Caco-2 (cell line): ENCODE measurements at regions not wholly inside any gene's neighbourhood (a gene's known extent, or its start where the extent isn't known, plus 50 kb on each side); places are given as distances from the start of the nearest gene placed in this dataset.

Experiments
- BruUV-seq: library from RNA; stranded (reverse); fragments of 400-500 nt; replicated peaks from 2 replicates; lab custom pipeline; 2021; lab: Mats Ljungman, UMichigan
- CTCF ChIA-PET: fragments of 300-600 bp; sonication (Branson Sonifier 250); formaldehyde crosslinking; loops from one replicate; lab custom pipeline; 2022; ENCODE audit warnings: antibody characterized with exemption; lab: Charles Lee
- POLR2A ChIA-PET: fragments of 300-600 bp; sonication (Branson Sonifier 250); formaldehyde crosslinking; loops from one replicate; lab custom pipeline; 2022; ENCODE audit warnings: antibody characterized with exemption; lab: Charles Lee
- DNase-seq, 2 experiments: peaks; one replicate each; pipeline versions ENCODE4 v3.0.0 to v3.0.0-alpha.2; 2020 to 2022
- H3K27me3 ChIP-seq: replicated peaks from 2 replicates; pipeline ENCODE4 v1.6.0; 2011; ENCODE audit warnings: low read length; ENCODE audit not compliant: control insufficient read depth, insufficient read depth
- H3K36me3 ChIP-seq: 2 replicates; pipeline ENCODE4 v1.5.1; 2011; ENCODE audit warnings: low read length; ENCODE audit not compliant: control insufficient read depth, insufficient read depth
- H3K4me1 ChIP-seq: fragments of 250-450 bp; sonication (Bioruptor Pico); 2 replicates; pipeline ENCODE4 v1.5.1; 2020; ENCODE audit warnings: mild to moderate bottlenecking
- H3K4me3 ChIP-seq: 2 replicates; pipeline ENCODE4 v1.5.1; 2011; ENCODE audit warnings: low read depth, mild to moderate bottlenecking, control low read depth, low read length
- H3K9me3 ChIP-seq: fragments of 250-450 bp; sonication (Bioruptor Pico); 2 replicates; pipeline ENCODE4 v1.5.1; 2020; ENCODE audit warnings: mild to moderate bottlenecking, moderate library complexity
- H3K27ac Mint-ChIP-seq: one replicate; pipeline ENCODE4 v1.8.0; 2022; ENCODE audit warnings: mixed read lengths; ENCODE audit not compliant: unreplicated experiment
- H3K27me3 Mint-ChIP-seq: one replicate; pipeline ENCODE4 v1.8.0; 2022; ENCODE audit warnings: mixed read lengths; ENCODE audit not compliant: insufficient read depth, unreplicated experiment
- H3K36me3 Mint-ChIP-seq: one replicate; pipeline ENCODE4 v1.8.0; 2022; ENCODE audit warnings: mild to moderate bottlenecking, mixed read lengths; ENCODE audit not compliant: insufficient read depth, unreplicated experiment
- H3K4me1 Mint-ChIP-seq: one replicate; pipeline ENCODE4 v1.8.0; 2022; ENCODE audit warnings: low read depth, mixed read lengths; ENCODE audit not compliant: unreplicated experiment
- H3K4me3 Mint-ChIP-seq: one replicate; pipeline ENCODE4 v1.8.0; 2022; ENCODE audit warnings: mild to moderate bottlenecking, moderate library complexity, mixed read lengths; ENCODE audit not compliant: unreplicated experiment
- H3K9me3 Mint-ChIP-seq: one replicate; pipeline ENCODE4 v1.8.0; 2022; ENCODE audit warnings: mixed read lengths; ENCODE audit not compliant: unreplicated experiment
- CTCF ChIP-seq, 2 experiments: fragments of 200-600 bp in 1 of 2; IDR thresholded peaks; 1 replicate in 1 of 2; 2 replicates in 1 of 2; pipeline versions ENCODE4 v1.5.1 to v1.8.0; 2011 to 2022; ENCODE audit warnings: antibody characterized with exemption in 1 of 2, control low read depth in 1 of 2, inconsistent platforms in 1 of 2, low read depth in 1 of 2, low read length in 1 of 2, mild to moderate bottlenecking in 1 of 2, moderate library complexity in 1 of 2; ENCODE audit not compliant: insufficient read depth in 1 of 2, severe bottlenecking in 1 of 2, unreplicated experiment in 1 of 2
- intact Hi-C: fragments of 100-400 bp; cut with micrococcal nuclease; formaldehyde crosslinking; loops from one replicate; pipeline ENCODE4 v1.10.0; 2022; ENCODE audit not compliant: unreplicated experiment

GRCh38 chr2:16784652-16785051, 119.0 kb upstream of the CYRIA start:
- Mint-ChIP-seq H3K27me3 (peaks cover 6% of the 10 kb centered on the region), H3K9me3 (peaks cover 9% of the 10 kb centered on the region), H3K4me1 (no peaks in the 10 kb centered on the region), H3K4me3 (no peak overlapping the region), H3K27ac (no peak overlapping the region), H3K36me3 (no peaks in the 10 kb centered on the region)
- TF ChIP-seq CTCF (IDR thresholded peaks at IDR 0.05; ENCODE audit: insufficient read depth in 1 of 2, low read depth in 1 of 2, low read length in 1 of 2, severe bottlenecking in 1 of 2, unreplicated experiment in 1 of 2) = no peak
- H3K4me1 ChIP-seq = no peaks in the 10 kb centered on the region
- intact Hi-C loops = no loop called here
- H3K27me3 ChIP-seq = no peaks in the 10 kb centered on the region
- no peak overlapping the region for H3K4me3 ChIP-seq
- CTCF ChIA-PET = no interaction called here
- POLR2A ChIA-PET = no interaction called here
- H3K9me3 ChIP-seq = no peaks in the 10 kb centered on the region
- no TSS peak for BruUV-seq
- H3K36me3 ChIP-seq = no peaks in the 10 kb centered on the region
- DNase-seq = no peak

GRCh38 chr2:16777123-16777870, 111.7 kb upstream of the CYRIA start:
- no TSS peak for BruUV-seq
- POLR2A ChIA-PET = no interaction called here
- H3K27ac Mint-ChIP-seq = no peak overlapping the region
- no peaks in the 10 kb centered on the region for H3K4me1 Mint-ChIP-seq
- intact Hi-C loops = no loop called here
- H3K27me3 Mint-ChIP-seq = peaks cover 12% of the 10 kb centered on the region
- H3K27me3 ChIP-seq = no peaks in the 10 kb centered on the region; the same call in 1 of the 2 replicates
- H3K9me3 ChIP-seq = no peaks in the 10 kb centered on the region
- no peaks in the 10 kb centered on the region for H3K36me3 ChIP-seq
- no peak overlapping the region for H3K4me3 ChIP-seq
- no peaks in the 10 kb centered on the region for H3K4me1 ChIP-seq
- no peak for TF ChIP-seq CTCF (IDR thresholded peaks at IDR 0.05; ENCODE audit: insufficient read depth in 1 of 2, low read depth in 1 of 2, low read length in 1 of 2, severe bottlenecking in 1 of 2, unreplicated experiment in 1 of 2)
- DNase-seq = no peak
- peaks cover 9% of the 10 kb centered on the region for H3K9me3 Mint-ChIP-seq
- H3K4me3 Mint-ChIP-seq = no peak overlapping the region
- CTCF ChIA-PET = no interaction called here
- H3K36me3 Mint-ChIP-seq = no peaks in the 10 kb centered on the region

GRCh38 chr2:16775899-16776231, 110.2 kb upstream of the CYRIA start:
- Histone ChIP-seq H3K9me3 (no peaks in the 10 kb centered on the region), H3K27me3 (no peaks in the 10 kb centered on the region; the same call in 1 of the 2 replicates), H3K4me1 (no peaks in the 10 kb centered on the region), H3K36me3 (no peaks in the 10 kb centered on the region), H3K4me3 (no peak overlapping the region)
- peaks cover 12% of the 10 kb centered on the region for H3K27me3 Mint-ChIP-seq
- H3K4me1 Mint-ChIP-seq = no peaks in the 10 kb centered on the region
- BruUV-seq = no TSS peak
- POLR2A ChIA-PET = no interaction called here
- intact Hi-C loops = no loop called here
- CTCF ChIA-PET = no interaction called here
- peaks cover 9% of the 10 kb centered on the region for H3K9me3 Mint-ChIP-seq
- TF ChIP-seq CTCF (IDR thresholded peaks at IDR 0.05; ENCODE audit: insufficient read depth in 1 of 2, low read depth in 1 of 2, low read length in 1 of 2, severe bottlenecking in 1 of 2, unreplicated experiment in 1 of 2) = no peak
- no peaks in the 10 kb centered on the region for H3K36me3 Mint-ChIP-seq
- no peak overlapping the region for H3K27ac Mint-ChIP-seq
- no peak overlapping the region for H3K4me3 Mint-ChIP-seq
- no peak for DNase-seq
